ENCODE measurements at regions not wholly inside any gene's neighbourhood (a gene's known extent, or its start where the extent isn't known, plus 50 kb on each side); places are given as distances from the start of the nearest gene placed in this dataset.
"Not testable (repeated sequence)": the region's sequence is repeated elsewhere in the genome, so short reads cannot be mapped to it uniquely, and the experiment has no call there.

DNA sequence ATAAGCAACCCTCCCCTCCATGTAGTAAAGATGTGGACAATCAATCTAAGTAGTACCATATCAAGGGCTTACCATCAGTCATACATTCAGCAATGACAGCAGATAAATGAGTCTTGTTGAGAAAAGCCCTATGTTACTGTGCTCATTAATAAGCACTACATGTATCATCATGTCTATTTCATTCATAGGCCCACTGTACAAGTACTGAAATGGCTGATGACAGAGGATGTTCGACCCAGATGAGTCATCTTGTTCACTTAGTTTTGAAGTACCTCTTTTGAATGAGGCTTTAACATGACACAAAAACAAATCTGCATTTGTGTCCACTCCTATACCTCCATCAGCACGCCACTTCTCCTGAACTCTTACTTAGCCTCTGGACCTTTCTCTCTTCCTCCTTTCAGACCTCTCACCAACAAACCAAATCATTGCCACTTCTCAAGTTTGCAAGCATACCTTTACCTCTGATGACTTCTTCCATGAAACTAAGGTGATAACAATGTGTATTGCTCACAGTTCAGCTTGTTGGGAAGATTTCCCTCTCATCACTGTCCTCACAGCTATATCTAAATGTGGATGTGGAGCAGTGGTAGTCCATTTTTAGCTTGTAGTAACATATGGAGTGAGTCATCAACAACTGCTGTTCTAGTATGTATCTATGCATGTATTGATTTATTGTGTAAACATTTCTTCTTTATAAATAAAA lies 921.0 kb upstream of the SLC39A10 start:
- no peak for DNase-seq

DNA sequence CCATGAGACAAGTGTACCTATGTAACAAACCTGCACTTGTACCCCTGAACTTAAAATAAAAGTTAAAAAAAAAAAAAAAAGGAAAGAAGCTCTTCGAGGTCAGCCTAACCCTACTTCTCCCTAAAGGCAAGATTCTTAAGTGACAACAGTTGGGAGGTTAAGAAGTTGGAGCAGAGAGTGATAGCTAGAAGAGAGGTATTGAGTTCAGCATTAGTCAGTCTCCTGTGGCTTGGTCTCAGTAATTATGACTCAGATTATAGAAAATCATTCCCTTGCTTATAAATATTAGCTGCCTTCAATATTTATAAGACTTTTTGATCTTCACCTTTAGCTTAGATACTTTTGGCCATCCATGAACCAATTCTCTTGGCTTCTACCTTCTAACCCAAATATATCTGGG lies 926.8 kb upstream of the SLC39A10 start:
- no peak for DNase-seq

DNA sequence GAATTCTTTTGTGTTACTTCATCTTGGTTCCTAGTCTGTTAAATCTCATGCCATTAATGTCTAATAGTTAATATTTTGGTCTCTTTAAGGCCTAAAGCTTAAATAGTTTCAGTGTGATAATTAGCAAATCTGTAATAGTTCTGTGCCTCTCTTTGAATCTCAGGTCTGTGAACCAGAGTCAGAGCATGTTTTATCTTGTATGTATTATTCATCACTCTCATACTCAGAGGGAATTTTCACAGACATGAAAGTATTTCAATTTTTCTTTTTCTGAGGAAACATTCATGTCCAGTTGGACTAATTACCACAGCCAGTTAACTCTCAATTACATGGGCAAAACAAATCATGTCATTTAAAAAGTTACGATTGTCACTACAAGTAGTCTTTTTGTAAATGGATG lies 931.9 kb upstream of the SLC39A10 start:
- no peak for DNase-seq

DNA sequence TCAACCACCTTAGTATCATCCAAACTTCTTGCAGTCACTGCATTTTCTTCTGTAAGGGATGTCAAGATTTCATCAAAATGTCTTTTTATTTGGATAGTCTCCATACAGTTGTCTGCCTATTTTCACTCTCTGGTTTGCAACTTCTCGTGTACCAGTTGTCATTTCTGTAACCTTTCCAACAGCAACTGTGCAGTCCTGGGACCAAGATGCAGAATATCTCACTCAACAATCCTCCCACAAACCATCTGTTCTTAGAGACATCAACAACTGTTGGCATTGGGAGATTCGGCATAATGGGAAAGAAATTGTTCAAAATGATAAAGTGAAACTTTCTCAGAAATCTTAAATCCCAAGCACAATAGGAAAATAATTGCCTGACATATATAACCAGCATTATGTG lies 933.6 kb upstream of the SLC39A10 start:
- no peak for DNase-seq

DNA sequence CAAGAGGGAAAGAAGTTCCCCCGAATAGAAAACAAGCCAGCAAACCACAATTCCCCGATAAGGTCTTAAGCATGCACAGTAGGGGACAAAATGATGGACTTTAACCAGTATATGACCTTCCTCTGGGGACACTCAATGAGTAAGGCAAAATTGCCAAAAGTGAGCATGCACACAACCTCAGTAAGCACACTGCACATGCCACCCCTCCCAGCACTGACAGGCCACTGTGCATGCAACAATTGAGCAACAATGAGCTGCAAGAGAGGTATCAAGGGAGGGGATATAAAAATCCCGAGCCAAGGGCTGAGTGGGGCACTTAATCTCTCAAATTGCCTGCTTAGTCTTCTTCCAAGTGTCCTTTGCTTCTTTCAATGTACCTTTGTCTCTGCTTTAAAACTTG lies 935.8 kb upstream of the SLC39A10 start:
- DNase-seq = no peak

DNA sequence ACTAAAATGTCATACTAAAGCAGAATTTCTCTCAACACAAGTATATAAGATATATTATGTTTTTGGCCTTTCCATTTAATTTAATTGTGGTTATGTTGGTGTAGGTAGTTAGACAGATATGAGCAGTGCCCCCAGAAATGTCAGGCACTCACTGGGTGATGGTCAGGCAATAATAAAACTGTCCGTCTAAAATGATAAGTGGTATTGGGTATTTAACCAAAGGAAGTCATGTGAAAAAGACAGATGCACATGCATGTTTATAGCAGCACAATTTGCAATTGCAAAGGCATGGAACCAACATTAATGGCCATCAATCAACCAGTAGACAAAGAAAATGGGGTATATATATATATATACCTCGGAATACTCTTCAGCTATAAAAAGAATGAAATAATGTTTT lies 936.6 kb upstream of the SLC39A10 start:
- DNase-seq = no peak

DNA sequence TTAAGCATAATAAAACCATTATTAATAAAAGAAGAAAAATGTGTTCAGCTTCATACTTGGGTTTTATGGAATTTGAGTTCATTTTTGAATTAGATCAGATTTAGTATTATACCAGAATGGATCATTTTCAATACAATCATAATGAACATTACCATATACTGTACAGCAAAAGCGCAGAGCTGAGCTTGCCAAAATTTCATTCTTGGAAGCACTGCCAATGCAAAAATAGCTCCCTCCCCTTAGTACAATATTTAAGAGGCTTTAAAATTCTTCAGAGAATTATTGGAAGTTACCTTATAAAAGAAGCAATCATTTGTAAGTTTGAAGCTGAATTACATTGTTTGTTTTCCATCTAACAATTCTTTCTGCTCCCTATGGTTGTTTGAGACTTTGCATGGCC lies 938.1 kb upstream of the SLC39A10 start:
- DNase-seq = no peak

DNA sequence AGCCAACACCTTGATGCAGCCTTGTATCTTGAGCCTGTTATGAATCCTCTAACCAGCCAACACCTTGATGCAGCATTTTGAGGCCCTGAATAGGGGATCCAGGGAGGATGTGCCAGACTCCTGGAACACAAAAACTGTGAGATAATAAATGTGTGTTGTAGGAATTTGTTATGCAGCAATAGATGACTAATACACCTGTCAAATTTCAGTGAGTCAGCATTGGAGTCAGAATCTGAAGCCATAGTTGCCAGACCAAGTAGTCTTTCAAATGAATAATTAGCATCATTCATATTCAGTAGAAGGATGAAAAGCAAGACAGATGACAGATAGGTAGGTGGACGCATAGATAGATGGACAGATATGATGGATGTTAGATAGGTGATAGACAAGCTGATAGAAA lies 942.5 kb upstream of the SLC39A10 start:
- DNase-seq = no peak

DNA sequence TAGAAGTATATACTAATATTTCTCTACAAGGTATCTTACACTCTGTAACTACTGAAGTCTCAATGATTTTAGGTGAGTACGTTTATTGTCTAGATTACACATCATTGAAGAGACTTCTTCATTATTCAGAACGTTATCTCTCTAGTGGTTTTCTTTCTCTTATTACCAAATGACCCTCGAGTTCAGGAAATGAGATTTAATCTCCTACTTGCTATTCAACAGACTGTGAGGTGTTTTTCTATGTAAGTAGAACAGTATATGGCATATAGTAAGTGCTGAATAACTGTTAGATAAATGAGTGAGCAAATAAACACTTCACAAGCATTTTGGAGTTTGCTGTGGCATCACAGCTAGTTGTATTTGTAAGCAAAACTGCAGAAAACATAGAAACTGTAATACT lies 947.2 kb upstream of the SLC39A10 start:
- DNase-seq = no peak

DNA sequence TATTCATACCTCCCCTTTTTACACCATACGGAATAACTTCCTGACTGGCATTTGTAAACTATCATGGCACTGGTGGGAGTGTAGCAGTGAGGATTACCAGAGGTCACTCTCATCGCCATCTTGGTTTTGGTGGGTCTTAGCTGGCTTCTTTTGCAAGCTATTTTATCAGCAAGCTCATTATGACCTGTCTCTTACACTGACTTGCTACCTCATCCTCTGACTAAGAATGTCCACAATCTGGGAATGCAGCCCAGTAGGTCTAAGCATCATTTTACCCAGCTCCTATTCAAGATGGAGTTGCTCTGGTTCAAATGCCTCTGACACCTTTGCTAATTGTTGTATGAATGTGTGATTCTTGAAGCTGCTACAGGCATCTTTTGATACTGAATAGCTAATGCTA lies 950.8 kb upstream of the SLC39A10 start:
- no peak for DNase-seq

DNA sequence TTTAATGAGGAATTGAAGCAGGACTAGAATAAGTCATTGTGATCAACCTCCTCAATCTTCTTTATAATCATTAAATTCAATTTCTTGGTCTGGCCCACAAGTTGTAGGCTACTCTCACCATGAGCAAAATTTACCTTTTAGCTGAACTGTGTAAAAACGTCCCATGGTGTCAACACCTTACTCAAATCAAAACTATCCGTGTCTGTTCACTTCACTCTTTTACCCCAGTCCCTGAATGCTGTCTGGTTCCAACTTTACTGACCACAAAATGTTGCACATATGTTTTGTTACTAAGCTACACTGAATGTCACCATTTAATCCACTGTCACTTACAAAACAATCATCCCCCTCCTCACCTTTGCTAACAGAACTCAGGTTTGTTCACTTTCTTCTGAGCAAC lies 951.6 kb upstream of the SLC39A10 start:
- no peak for DNase-seq

DNA sequence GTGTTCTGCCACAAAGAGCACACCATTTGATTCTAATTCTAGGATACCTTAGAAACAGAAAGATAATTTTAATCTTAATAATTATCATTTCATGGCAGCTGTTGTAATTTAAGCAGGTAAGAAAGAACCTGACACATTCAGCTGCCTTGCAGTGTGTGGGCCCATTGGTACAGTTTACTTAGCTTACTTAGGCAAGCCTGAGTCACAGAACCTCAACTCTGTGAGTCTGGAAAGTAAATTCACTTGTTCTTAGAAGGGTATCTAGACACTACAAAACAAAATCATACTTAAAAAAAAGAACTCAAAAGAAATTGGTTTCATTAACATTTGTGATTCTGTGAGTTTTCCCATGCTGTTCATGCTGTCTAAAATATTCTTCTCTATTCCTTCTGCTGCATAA lies 956.3 kb upstream of the SLC39A10 start:
- no peak for DNase-seq

DNA sequence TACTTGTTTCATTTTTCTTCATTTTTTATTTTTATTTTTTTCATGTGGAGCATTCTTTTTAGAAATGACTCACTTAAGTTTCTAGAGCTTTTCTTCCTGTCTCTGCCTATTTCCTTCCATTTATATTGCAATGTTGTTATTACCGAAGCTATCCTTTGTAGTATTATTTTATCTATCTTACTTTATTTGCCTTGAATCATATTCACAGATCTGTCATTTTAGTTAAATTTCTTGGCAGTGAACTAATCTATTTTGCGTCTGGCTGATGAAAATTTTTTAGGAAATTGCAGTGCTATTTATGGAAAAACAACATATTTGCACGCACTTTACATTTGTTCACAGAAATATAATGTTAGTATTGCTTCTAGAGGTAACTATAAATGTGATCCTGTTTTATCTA lies 956.9 kb upstream of the SLC39A10 start:
- DNase-seq = no peak

DNA sequence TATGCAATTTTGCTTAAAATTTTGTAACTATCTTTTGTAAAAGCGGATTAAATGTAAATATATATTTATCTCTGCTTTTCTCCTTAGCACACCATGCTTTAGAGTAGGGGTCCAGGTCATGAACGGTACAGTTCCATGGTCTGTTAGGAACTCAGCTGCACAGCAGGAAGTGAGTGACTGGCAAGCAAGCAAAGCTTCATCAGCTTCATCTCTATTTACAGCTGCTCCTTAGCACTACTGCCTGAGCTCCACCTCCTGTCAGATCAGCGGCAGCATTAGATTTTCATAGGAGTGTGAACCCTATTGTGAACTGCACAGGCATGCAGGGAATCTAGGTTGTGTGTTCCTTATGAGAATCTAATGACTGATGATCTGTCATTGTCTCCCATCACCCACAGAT lies 959.0 kb upstream of the SLC39A10 start:
- no peak for DNase-seq

DNA sequence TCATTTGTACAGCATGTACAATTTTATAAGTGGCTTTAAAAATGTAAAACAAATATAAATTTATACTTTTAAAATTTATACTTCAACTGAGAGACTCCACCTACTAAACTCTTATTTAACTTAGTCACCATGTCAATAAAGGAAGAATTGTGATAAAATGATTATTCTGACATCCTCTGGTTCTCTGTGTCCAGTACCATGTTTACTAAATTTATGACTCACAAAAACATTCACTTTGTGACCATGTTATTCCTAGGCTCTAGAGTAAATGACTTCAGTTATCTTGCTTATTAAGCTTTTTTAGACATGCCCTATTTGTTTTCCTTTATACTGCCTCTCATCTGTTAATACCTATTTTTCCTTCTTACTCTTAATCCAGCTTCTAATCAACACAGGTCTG lies 959.6 kb upstream of the SLC39A10 start:
- DNase-seq = no peak

DNA sequence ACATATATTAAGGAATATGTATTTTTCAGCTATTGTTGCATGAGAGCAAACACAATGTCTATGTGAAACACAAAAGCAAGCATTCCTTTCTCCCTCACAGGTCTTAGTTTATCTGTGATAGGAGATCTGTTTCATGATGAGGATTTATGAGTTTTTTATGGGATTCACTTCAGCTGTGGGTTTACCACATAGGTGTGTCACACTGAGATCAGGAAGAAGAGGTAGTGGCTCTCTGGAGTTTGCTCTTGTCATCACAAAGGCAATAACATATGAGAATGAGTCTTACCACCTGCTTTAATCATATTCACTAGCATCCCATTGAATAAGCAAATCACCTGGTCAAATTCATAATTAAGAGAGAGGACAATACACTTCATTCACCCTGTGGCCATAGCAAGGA lies 960.3 kb upstream of the SLC39A10 start:
- no peak for DNase-seq

DNA sequence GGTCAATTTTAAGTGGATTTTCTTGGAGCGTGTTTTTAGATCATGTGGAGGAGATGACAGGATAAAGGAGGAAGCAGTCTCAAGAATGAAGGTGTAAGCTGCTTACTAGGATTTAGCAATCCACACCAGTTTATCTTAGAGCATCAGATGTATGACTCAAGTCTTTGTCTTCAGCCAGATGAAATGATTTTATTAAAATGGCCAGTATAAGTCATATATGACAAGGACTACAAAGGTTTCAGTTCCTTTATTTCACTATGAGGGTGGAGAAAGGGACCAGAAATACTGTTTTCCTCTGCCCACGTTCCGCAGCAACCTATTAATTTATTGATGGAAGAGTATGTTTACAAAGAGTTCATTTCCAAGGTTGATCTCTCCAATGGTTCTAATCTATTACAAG lies 970.5 kb upstream of the SLC39A10 start:
- DNase-seq = no peak

DNA sequence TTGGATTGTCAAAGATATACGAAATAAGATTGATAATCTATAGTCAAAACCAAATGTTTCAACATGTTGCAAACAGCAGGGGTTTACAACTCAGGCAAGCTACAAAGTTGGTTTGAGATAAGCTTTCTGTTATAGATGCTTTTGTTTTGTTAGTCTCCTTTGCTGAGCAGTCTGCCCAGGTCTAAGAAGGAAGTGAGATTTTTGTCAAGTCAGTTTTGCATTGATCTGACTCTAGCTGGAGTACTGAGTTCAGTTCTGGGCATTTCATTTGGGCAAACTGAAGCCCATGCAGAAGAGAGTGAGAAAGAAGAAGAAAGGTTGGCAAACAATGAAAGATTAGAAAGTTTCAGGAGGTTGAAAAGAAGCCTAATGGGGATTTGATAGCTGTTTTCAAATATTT lies 983.0 kb upstream of the SLC39A10 start:
- DNase-seq = no peak

DNA sequence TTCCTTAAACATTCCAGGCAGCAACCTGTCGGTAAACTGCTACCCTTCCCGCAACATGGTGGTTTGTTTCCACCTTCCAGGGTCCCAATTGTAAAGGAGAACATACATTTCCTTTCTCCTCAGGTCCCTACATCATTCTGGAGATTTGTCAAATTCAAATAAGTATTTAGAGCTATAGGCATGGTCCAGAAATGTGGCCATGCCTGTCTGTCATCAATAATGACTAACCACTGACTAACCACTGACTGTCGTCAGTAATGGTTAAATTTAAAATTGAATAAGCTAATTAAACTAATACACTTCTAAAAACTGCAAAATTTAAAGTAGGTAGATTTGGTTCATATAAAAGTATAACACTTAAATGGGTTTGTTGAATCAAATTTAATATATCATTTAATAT lies 984.0 kb upstream of the SLC39A10 start:
- no peak for DNase-seq

DNA sequence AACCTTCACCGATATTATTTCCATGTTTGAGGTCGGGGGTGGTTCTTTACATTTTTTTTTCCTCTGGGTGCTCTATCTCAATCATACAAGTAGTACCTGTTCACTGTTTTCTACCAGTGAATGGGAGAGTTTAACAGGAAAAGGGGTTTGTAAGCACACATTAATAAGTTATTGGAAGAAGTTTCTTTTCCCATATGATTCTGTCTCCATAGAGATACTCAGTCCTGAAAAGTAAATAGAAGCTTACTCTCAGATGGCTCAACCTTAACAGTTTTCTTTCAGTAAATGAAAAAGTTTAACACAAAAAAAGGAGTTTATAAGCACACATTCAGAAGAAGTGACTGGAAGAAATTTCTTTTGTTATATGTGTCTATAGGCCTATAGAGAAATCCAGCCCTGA lies 995.6 kb upstream of the SLC39A10 start:
- DNase-seq = no peak

DNA sequence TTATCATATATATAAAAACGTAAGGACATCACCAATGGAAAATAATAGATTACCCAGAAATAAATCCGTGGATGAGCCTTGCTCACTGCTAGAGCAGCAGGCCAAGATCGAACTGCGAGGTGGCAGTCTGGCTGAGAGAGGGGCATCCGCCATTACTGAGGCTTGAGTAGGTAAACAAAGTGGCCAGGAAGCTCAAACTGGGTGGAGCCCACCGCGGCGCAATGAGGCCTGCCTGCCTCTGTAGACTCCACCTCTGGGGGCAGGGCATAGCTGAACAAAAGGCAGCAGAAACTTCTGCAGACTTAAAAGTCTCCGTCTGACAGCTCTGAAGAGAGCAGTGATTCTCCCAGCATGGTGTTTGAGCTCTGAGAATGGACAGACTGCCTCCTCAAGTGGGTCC lies 1018.0 kb upstream of the SLC39A10 start:
- DNase-seq = not testable (repeated sequence)

DNA sequence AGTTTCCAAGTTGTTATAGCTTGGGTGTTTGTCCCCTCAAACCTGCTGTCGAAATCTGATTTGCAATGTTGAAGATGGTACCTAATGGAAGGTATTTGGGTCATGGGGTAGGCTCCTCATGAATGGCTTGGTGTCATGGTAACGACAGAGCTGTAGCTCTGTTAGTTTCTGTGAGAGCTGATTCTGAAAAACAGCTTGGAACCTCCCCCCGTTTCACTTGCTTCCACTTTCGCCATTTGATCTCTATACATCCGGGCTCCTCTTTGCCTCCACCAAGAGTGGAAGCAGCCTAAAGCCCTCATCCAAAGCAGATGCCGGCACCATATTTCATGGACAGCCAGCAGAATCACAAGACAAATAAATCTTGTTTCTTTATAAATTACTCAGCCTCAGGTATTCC lies 1035.1 kb upstream of the SLC39A10 start:
- DNase-seq = no peak

DNA sequence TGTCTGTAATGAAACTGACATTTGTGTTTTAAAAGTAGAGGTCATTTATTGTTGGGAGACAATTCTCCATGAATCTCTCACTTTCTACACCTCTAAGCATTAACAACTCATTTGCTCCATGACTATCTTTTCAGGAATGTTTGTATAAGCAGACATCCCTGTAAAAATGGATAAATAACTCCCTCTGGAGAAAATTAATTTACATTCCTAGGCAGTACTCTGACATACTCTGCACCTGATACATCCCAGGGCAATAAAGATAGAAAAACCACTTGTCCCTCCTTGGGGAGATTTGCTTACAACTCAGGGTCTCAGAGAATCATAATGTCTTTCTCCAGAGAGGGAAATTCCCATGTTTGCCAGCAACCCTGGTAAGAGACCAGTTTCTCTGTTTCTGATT lies 1037.7 kb upstream of the SLC39A10 start:
- no peak for DNase-seq

DNA sequence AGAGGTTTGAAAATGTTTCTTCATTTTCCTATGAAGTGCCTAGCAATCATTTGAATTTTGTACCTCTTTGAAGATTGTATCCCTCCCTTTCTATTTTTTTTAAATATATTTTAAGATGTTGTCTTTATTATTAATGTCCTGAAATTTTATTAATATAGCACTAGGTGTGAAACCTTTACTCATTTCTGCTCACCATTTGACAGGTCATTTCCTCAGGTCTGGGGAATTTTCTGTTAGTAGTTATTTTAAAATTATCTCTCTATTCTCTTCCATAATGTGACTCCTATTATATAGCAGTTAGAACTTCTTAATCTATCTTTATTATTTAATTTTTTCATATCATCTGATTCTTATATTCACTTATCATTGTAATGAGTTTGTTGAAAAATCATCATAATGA lies 1038.6 kb upstream of the SLC39A10 start:
- DNase-seq = no peak

DNA sequence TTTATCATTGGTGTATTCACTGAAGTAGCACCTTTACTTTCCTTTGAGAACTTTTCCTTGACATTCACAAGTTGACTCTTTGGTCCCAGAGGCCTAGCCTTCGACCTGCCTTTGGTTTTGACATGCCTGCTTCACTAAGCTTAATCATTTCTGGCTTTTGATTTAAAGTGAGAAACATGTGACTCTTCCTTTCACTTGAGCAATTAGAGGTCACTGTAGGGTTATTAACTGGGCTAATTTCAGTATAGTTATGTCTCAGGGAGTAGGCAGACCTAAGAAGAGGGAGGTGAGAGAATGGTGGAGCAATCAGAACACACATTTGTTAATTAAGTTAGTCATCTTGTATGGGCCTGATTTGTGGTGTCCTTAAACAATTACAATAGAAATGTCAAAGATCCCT lies 1040.7 kb upstream of the SLC39A10 start:
- no peak for DNase-seq

DNA sequence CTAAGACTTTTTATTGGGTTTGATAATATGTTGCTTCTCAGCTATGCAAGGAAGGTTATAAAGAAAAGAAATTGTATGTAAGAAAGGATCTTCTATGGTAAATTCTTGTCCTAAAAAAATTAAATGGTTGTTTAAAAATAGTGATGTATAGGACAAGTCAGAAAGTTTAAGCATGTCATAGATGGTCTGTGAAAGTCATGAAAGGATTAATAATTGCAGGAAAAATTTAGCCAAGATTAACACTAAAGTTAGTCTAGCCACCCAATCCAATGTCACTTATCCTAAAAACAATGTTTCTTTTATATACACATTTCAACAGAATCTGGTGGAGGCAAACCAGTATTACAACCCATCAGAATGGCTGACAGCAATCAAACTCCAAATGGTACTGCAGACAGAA lies 1046.7 kb upstream of the SLC39A10 start:
- DNase-seq = no peak
